GM23338 (cell line): ENCODE measurements at regions not wholly inside any gene's neighbourhood (a gene's known extent, or its start where the extent isn't known, plus 50 kb on each side); places are given as distances from the start of the nearest gene placed in this dataset.

Experiments used
- CTCF ChIP-seq, 2 experiments: fragments of 200-600 bp in 1 of 2; sonication (generic) in 1 of 2; conservative IDR thresholded peaks; 2 replicates each; pipeline versions ENCODE4 v1.5.1 to v1.6.1; 2016 to 2017; ENCODE audit warnings: antibody characterized with exemption in 2 of 2, low read depth in 2 of 2, mild to moderate bottlenecking in 2 of 2, moderate library complexity in 1 of 2
- POLR2AphosphoS5 ChIP-seq: IDR thresholded peaks from 2 replicates; pipeline ENCODE4 v1.6.1; 2016; ENCODE audit warnings: antibody characterized with exemption, low read depth

GRCh38 chr4:3644849-3645627 lies 112.8 kb upstream of the LRPAP1 start:
- no peak for TF ChIP-seq CTCF (conservative IDR thresholded peaks at IDR 0.05; ENCODE audit: low read depth in 2 of 2)
- no peak for TF ChIP-seq POLR2AphosphoS5
